ENCODE measurements at regions not wholly inside any gene's neighbourhood (a gene's known extent, or its start where the extent isn't known, plus 50 kb on each side); places are given as distances from the start of the nearest gene placed in this dataset.

DNA sequence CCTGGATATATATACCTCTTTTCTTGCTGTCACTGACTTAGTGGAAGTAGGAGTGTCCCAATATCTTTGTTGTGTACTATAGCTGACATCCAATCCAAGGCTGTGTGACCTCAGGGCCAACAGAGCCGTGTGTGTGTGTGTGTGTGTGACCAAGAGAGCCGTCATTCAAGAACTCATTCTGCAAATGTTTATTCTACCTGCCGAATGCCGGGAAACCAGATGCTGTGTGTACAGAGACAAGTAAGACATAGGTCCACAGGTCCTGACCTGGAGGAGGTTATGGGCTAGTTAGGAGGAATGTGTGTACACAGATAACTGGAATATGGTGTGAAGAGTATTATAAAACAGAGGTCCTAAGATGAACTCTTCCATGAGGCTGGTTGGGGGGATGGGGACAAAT is 190.0 kb downstream of the DHX35 start:
- TF ChIP-seq, protein P1, sequence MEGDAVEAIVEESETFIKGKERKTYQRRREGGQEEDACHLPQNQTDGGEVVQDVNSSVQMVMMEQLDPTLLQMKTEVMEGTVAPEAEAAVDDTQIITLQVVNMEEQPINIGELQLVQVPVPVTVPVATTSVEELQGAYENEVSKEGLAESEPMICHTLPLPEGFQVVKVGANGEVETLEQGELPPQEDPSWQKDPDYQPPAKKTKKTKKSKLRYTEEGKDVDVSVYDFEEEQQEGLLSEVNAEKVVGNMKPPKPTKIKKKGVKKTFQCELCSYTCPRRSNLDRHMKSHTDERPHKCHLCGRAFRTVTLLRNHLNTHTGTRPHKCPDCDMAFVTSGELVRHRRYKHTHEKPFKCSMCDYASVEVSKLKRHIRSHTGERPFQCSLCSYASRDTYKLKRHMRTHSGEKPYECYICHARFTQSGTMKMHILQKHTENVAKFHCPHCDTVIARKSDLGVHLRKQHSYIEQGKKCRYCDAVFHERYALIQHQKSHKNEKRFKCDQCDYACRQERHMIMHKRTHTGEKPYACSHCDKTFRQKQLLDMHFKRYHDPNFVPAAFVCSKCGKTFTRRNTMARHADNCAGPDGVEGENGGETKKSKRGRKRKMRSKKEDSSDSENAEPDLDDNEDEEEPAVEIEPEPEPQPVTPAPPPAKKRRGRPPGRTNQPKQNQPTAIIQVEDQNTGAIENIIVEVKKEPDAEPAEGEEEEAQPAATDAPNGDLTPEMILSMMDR (IDR thresholded peaks at IDR 0.05; ENCODE audit: control insufficient read depth, insufficient read depth, low read depth, low read length, missing control alignments), result no peak
- DNase-seq (ENCODE audit: low read depth), result no peak

GRCh38 chr20:39150501-39150900 is 188.4 kb downstream of the DHX35 start:
- no peak overlapping the region for H3K4me3 ChIP-seq (ENCODE audit: control insufficient read depth, low read depth, low read length)
- TF ChIP-seq, protein P1 (IDR thresholded peaks at IDR 0.05; ENCODE audit: control insufficient read depth, insufficient read depth, low read depth, low read length, missing control alignments), result no peak
- no peak for DNase-seq (ENCODE audit: low read depth)

More for the DNA sequence above, 190.0 kb downstream of the DHX35 start:
- H3K4me3 ChIP-seq (ENCODE audit: control insufficient read depth, low read depth, low read length), result no peak overlapping the region

- DNase-seq (ENCODE audit: low read depth), result no peak
- TF ChIP-seq, protein P1 (IDR thresholded peaks at IDR 0.05; ENCODE audit: control insufficient read depth, insufficient read depth, low read depth, low read length, missing control alignments), result no peak
- H3K4me3 ChIP-seq (ENCODE audit: control insufficient read depth, low read depth, low read length), result no peak overlapping the region
Observed at GRCh38 chr20:39146394-39146793, 184.2 kb downstream of the DHX35 start.

- H3K4me3 ChIP-seq (ENCODE audit: control insufficient read depth, low read depth, low read length), result no peak overlapping the region
- no peak for DNase-seq (ENCODE audit: low read depth)
- TF ChIP-seq, protein P1 (IDR thresholded peaks at IDR 0.05; ENCODE audit: control insufficient read depth, insufficient read depth, low read depth, low read length, missing control alignments), result no peak
Observed at GRCh38 chr20:39145921-39146320, 183.8 kb downstream of the DHX35 start.

GRCh38 chr20:39144757-39145156 is 182.6 kb downstream of the DHX35 start:
- no peak for DNase-seq (ENCODE audit: low read depth)
- TF ChIP-seq, protein P1 (IDR thresholded peaks at IDR 0.05; ENCODE audit: control insufficient read depth, insufficient read depth, low read depth, low read length, missing control alignments), result no peak
- H3K4me3 ChIP-seq (ENCODE audit: control insufficient read depth, low read depth, low read length), result no peak overlapping the region

DNA sequence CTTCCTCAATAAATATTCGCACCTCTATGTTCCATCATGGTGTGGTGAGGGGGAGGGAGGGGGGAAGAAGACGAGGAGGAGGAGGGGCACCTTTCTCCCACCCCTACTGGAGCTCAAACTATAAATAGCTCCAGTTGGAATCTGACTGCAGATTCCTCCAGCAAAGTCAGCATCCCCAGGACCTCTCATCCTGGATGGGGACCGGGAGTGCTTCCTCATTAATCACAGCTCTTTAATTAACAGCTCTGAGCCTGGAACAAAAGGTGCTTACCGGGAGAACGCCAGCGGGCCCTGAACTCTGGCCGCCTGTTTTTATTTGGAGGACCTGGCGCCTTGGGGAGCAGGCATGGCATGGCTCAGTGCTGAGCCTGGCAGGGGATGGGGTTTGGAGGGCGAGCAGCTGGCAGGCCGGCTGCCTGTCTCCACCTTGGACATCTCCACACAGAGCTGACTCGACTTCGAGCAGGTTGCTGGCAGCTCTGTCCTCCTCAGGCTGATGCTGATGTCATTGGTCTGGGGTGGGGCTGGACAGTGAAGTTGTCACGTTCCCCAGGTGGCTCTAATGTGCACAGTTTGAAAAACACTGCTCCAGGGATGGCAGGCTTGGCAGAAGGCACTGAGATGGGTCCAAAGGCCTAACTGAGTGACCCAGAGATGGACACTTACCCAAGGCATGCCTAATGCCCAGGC is 180.4 kb downstream of the DHX35 start:
- H3K4me3 ChIP-seq (ENCODE audit: control insufficient read depth, low read depth, low read length), result no peak overlapping the region
- DNase-seq (ENCODE audit: low read depth), result no peak
- TF ChIP-seq, protein P1 (IDR thresholded peaks at IDR 0.05; ENCODE audit: control insufficient read depth, insufficient read depth, low read depth, low read length, missing control alignments), result no peak
